ENCODE measurements at regions not wholly inside any gene's neighbourhood (a gene's known extent, or its start where the extent isn't known, plus 50 kb on each side); places are given as distances from the start of the nearest gene placed in this dataset.

DNA sequence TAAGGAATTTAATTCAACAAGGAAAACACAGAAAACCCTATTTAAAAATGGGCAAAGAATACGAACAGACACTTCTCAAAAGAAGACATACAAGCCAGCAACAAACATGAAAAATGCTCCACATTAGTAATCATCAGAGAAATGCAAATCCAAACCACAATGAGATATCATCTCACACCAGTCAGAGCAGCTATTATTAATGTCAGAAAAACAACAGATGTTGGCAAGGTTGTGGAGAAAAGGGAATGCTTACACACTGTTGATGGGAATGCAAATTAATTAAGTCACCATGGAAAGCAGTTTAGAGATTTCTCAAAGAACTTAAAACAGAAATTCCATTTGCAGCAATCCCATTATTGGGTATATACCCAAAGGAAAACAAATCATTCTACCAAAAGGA is 55.2 kb downstream of the GCC1 start:
- ChIA-PET CTCF (interaction anchor here (0.6 to 1.0 kb wide), 2 partner anchors 11 to 31 kb away, joined by 3 to 4 read pairs; no protein-coding TSS in a partner anchor), POLR2A (no interaction called here)
- Histone ChIP-seq H3K4me2 (no peak overlapping the region), H3K9me3 (no peaks in the 10 kb centered on the region), H3K4me1 (no peaks in the 10 kb centered on the region), H3K4me3 (no peak overlapping the region), H3K27ac (no peak overlapping the region)
- DNase-seq (ENCODE audit: low read depth in 1 of 2, low spot score in 1 of 2) (no peak), ATAC-seq (no peak), FAIRE-seq (no peak)
- WGBS (ENCODE audit: missing lambda C conversion rate): 0% methylated on average over 1 of the region's 1 CpG
- TF ChIP-seq PHF8 (IDR thresholded peaks at IDR 0.05; ENCODE audit: borderline replicate concordance, low read depth) (no peak), EHF (CRISPR knock-in tag; IDR thresholded peaks at IDR 0.05) (no peak), EP300 (IDR thresholded peaks at IDR 0.05) (no peak), ESRRA (IDR thresholded peaks at IDR 0.05; ENCODE audit: borderline replicate concordance, low read length) (no peak), RAD21 (conservative IDR thresholded peaks at IDR 0.05 in 1 of 2, IDR thresholded peaks at IDR 0.05 in 1 of 2) (no peak), HEYL (CRISPR knock-in tag; IDR thresholded peaks at IDR 0.05) (no peak)
- TF ChIP-seq, protein P1, sequence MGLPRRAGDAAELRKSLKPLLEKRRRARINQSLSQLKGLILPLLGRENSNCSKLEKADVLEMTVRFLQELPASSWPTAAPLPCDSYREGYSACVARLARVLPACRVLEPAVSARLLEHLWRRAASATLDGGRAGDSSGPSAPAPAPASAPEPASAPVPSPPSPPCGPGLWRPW (IDR thresholded peaks at IDR 0.05): no peak
- TF ChIP-seq, protein P2, sequence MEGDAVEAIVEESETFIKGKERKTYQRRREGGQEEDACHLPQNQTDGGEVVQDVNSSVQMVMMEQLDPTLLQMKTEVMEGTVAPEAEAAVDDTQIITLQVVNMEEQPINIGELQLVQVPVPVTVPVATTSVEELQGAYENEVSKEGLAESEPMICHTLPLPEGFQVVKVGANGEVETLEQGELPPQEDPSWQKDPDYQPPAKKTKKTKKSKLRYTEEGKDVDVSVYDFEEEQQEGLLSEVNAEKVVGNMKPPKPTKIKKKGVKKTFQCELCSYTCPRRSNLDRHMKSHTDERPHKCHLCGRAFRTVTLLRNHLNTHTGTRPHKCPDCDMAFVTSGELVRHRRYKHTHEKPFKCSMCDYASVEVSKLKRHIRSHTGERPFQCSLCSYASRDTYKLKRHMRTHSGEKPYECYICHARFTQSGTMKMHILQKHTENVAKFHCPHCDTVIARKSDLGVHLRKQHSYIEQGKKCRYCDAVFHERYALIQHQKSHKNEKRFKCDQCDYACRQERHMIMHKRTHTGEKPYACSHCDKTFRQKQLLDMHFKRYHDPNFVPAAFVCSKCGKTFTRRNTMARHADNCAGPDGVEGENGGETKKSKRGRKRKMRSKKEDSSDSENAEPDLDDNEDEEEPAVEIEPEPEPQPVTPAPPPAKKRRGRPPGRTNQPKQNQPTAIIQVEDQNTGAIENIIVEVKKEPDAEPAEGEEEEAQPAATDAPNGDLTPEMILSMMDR (IDR thresholded peaks at IDR 0.05): no peak
- TF ChIP-seq, protein P3, sequence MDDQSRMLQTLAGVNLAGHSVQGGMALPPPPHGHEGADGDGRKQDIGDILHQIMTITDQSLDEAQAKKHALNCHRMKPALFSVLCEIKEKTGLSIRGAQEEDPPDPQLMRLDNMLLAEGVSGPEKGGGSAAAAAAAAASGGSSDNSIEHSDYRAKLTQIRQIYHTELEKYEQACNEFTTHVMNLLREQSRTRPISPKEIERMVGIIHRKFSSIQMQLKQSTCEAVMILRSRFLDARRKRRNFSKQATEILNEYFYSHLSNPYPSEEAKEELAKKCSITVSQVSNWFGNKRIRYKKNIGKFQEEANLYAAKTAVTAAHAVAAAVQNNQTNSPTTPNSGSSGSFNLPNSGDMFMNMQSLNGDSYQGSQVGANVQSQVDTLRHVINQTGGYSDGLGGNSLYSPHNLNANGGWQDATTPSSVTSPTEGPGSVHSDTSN (IDR thresholded peaks at IDR 0.05): no peak

DNA sequence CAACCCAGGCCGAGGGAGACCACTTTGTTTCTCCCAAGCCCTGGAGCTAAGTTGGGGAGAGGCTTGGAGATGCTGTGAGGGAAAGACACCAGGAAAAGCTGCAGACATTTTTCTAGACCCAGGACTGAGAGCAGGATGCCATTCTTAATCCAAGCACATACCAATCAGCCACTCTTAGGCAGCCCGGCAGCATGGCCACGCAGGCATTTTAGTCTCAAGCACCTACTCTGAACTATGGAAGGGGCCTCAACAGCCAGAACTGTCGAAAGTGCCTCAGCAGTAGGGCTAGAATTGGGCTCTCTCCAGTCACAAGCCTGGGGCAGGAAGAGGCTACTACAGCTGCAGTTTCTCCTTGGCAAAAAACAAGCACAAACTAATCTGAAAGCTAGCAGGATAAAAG is 57.8 kb downstream of the GCC1 start:
- 2% methylated on average over 4 of the region's 4 CpGs for WGBS (ENCODE audit: missing lambda C conversion rate)
- TF ChIP-seq RNF2 (IDR thresholded peaks at IDR 0.05; ENCODE audit: borderline replicate concordance, low read depth) (no peak), CHD4 (IDR thresholded peaks at IDR 0.05; ENCODE audit: borderline replicate concordance) (no peak), HEYL (CRISPR knock-in tag; IDR thresholded peaks at IDR 0.05) (no peak), TFCP2L1 (CRISPR knock-in tag; IDR thresholded peaks at IDR 0.05) (no peak), EHMT2 (IDR thresholded peaks at IDR 0.05; ENCODE audit: low read depth) (no peak), MYC (IDR thresholded peaks at IDR 0.05; ENCODE audit: borderline replicate concordance, low read length) (no peak), GATA3 (IDR thresholded peaks at IDR 0.05; ENCODE audit: borderline replicate concordance) (no peak), TP53 (CRISPR knock-in tag; IDR thresholded peaks at IDR 0.05) (no peak)
- TF ChIP-seq, protein P4, sequence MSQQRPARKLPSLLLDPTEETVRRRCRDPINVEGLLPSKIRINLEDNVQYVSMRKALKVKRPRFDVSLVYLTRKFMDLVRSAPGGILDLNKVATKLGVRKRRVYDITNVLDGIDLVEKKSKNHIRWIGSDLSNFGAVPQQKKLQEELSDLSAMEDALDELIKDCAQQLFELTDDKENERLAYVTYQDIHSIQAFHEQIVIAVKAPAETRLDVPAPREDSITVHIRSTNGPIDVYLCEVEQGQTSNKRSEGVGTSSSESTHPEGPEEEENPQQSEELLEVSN (IDR thresholded peaks at IDR 0.05; ENCODE audit: borderline replicate concordance, low read depth): no peak
- CTCF ChIA-PET: interaction anchor here (1.1 kb wide), 1 partner anchor 13 kb away, joined by 5 read pairs; no protein-coding TSS in a partner anchor

DNA sequence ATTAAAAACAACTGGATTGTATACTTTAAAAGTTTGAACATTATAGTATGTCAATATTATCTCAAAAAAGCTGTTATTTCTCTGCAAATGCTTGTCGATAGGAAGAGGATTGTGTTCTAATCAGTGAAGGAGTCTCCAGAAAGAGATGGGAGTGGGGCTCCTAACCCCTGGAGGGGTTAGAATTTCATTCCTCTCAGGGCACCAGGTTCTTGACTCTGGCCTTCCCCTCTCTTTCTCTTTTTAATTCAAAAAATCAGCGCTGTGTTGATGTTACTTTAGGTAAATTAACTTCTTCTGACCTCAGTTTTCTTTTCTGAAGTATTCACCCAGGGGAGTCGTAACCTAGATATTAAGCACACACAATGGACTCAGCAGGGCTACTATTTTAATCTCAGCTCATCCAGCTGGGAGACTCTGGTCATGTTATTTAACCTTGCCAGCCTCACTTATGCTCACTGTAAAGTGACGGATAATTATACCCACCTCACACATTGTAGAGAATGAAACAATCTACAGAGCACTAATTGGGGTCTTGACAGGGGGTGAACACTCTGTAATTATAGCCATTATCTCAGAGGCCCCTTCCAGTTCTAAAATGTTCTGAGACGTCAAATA is 59.4 kb downstream of the GCC1 start:
- TF ChIP-seq POLR2AphosphoS2 (conservative IDR thresholded peaks at IDR 0.05; ENCODE audit: low read length) (no peak), HDAC2 (IDR thresholded peaks at IDR 0.05) (no peak), RFX5 (IDR thresholded peaks at IDR 0.05) (no peak), ZSCAN20 (CRISPR knock-in tag; IDR thresholded peaks at IDR 0.05) (no peak), TP53 (CRISPR knock-in tag; IDR thresholded peaks at IDR 0.05) (no peak), ZFP36 (IDR thresholded peaks at IDR 0.05; ENCODE audit: borderline replicate concordance, partially characterized antibody) (no peak)
- TF ChIP-seq, protein P5, sequence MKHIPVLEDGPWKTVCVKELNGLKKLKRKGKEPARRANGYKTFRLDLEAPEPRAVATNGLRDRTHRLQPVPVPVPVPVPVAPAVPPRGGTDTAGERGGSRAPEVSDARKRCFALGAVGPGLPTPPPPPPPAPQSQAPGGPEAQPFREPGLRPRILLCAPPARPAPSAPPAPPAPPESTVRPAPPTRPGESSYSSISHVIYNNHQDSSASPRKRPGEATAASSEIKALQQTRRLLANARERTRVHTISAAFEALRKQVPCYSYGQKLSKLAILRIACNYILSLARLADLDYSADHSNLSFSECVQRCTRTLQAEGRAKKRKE (CRISPR knock-in tag; IDR thresholded peaks at IDR 0.05; ENCODE audit: low read depth): no peak
- no peak overlapping the region for H3K4me3 ChIP-seq
- ChIA-PET CTCF (no interaction called here), POLR2A (no interaction called here)
- no peaks in the 10 kb centered on the region for H3K9me3 ChIP-seq
- no peak overlapping the region for H3K27ac ChIP-seq
- H3K4me2 ChIP-seq: no peak overlapping the region
- no peak for DNase-seq (ENCODE audit: low read depth in 1 of 2, low spot score in 1 of 2)
- no peak for ATAC-seq
- H3K4me1 ChIP-seq: no peaks in the 10 kb centered on the region
- 19% methylated on average over 5 of the region's 5 CpGs for WGBS (ENCODE audit: missing lambda C conversion rate)
- FAIRE-seq: no peak

More for the DNA sequence above, 57.8 kb downstream of the GCC1 start:
- POLR2A ChIA-PET: no interaction called here
- Histone ChIP-seq H3K9me3 (no peaks in the 10 kb centered on the region), H3K4me2 (no peak overlapping the region), H3K4me3 (no peak overlapping the region), H3K27ac (no peak overlapping the region), H3K4me1 (no peaks in the 10 kb centered on the region)
- no peak for FAIRE-seq
- DNase-seq (ENCODE audit: low read depth in 1 of 2, low spot score in 1 of 2): no peak
- ATAC-seq: no peak

Measured in A549 (cell line).